ENCODE measurements at regions not wholly inside any gene's neighbourhood (a gene's known extent, or its start where the extent isn't known, plus 50 kb on each side); places are given as distances from the start of the nearest gene placed in this dataset.
"Not testable (repeated sequence)": the region's sequence is repeated elsewhere in the genome, so short reads cannot be mapped to it uniquely, and the experiment has no call there.

DNA sequence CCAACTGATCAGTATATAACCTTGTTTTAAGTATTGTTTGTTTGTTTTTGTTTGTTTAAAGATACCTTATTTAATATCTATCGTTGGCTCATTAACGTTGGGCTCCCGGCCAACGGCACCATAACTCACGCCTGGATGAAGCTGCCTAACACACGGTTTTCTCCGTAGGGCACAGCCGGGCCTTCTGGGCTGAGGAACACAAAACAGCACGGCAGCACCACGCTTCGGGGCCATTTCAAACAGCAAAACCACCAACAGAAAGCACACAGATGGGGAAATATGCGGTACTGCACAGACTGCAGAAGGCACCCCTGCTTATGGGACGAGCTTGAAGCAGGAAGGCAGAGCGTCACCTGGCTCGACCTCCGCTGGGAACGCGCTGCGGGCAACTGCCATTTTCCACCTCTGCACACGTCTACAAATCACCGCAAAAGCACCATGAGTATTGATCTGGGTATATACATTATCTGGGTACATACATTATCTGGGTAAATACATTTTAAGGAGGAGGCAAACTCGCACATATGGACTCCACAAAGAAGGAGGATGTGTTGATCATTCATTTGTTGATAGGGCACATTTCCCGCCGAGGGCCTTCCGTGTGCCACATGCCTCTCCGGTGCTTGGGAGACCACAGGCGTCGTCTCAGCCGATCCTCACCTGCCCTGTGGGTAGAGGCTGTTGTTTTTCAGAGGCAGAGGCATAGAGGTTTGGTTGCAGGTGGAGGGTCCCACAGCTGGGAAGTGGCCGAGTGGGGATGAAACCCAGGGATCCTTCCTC is 123.7 kb upstream of the ATP2B2 start:
- DNase-seq = no peak

DNA sequence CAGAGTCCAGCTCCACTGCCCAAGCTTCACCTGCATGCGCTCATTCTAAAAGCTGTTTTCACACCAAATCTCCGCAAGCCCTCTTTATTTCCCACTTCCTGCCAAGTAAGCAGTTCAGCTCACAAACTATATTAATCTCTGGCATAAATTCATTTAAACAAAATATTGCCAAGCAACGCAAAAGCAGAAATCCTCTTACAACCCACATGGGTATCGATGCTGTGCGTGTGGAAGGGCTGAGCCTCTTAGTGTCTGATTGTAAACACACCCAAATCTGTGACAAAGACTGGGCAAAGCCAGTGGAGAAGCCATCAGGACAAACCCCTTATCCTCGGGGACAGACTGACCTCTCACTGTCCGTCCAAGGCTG is 124.3 kb upstream of the ATP2B2 start:
- DNase-seq = no peak

DNA sequence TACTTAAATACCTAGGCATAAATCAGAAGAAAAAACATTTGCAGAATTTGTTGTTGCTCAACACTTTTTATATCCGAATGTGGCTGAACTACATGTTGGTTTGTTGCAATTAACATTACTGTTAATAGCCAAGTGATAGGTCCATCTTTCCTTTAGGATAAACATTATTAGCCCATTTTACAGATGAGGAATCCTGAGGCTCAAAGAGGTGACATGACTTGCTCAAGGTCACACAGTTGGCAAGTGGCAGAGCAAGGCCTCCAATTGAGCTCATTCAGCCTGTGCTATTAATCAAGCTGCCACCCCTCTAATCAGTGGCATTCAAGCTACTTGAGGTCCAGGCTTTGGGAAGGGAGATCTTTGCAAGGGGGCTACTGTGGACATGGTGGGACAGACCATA is 125.8 kb upstream of the ATP2B2 start:
- no peak for DNase-seq

DNA sequence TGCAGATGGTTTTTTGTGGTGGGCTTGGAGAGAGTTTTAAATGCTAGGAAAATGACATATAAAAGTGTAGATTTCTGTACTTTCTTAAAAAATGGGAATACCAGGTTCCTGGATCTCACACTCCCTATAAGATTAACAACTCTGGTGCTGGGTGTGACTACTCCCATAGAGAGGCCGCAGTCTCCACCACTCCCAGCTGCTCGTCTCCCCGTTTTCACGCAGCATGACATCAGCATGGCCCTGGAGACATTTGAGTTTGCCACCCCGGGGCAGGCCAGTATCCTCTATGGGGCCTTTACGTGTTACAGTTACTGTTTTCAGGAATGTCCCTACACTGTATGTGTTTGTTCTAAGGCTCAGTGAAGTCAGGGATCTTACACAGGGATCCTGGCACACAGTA is 126.7 kb upstream of the ATP2B2 start:
- DNase-seq = no peak

DNA sequence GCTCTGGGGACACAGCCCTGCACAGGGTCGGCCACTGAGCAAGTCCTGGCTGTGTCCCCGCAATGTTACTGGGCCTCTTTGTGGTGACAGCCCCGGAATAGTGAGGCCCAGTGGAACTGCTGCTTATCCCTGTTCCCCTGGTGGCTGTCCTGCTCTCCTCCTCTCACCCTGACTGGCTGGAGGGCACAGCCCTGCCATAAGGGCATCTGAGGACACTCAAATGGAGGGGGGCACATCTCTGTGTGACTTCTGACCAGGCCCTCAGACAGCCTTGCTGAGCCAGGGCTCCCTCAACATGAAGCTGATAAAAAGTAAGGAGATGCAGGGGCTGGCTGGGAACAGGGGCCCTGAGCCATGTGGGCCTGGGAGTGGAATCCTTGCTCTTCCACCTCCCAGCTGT is 127.4 kb upstream of the ATP2B2 start:
- DNase-seq = no peak

DNA sequence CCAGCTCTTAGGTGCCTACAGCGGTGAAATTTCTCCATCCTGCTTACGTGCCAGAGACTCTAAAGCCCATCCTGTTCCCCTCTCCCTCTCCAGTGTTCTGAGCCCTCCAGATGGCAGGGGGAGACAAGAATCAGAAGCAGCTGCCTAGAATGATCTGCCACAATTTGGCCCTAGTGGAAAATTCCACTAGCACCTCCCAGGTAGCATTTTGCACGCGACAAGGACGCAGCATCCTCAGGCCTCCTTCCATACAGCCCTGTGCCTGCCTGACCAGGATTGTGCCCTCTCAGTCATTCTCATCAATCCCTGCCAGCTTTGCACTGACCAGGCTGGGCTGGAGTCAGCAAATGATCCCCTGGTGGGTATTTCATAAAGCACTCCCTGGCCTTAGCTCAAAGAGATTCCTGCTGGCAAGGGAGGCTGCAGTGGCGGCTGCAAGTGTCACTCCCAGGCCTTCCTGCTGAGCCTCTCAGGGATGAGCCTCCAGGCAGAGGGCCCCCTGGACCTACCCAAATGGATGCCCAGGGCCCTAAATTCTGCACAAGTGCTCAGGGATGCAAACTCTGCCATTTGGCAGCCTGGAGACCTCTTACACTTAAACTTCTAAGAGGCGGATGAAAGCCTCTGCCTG is 130.2 kb upstream of the ATP2B2 start:
- no peak for DNase-seq

DNA sequence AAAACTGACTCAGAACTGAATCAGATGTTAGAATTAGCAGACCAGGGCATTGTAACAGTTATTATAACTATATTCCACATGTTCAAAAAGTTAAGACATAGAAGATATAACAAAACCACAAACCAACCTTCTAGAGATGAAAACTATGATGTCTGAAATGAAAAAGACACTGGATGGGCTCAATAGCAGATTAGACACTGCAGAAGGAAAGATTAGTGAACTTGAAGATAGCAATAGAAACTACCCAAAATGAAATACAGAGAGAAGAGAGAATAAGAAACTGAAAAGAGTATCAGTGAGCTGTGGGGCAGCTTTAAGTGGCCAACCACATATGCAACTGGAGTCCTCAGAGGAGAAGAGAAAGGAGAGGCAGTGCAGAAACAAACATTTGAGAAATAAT is 132.0 kb upstream of the ATP2B2 start:
- no peak for DNase-seq

DNA sequence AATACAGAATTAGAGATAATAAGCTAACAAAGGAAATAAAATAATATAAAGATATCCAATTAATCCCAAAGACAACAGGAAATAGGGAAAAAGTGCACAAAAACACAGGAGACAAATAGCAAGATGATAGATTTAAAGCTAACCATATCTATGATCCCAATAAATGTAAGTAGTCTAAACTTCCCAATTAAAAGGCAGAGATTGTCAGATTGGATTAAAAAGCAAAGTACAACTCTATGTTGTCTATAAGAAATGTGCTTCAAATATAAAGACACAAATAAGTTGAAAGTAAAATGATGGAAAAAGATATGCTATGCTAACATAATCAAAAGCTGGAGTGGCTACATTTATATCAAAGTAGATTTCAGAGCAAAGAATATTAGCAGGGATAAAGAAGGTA is 133.1 kb upstream of the ATP2B2 start:
- DNase-seq = no peak

DNA sequence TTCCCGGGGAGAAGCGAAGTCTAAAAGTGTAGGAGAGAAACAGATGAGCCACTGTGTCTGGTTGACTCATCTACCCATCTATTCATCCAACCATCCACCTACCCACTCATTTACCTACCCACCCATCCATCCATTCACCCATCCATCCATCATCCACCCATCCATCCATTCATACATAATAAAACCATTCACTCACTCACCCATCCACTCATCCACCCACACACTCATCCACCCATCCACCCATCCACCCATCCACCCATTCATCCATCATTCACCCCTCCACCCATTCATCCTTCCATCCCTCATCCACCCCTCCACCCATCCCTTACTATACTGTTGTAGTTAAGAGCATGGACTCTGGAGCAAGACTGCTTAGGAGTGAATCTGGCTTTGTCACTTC is 136.4 kb upstream of the ATP2B2 start:
- no peak for DNase-seq

DNA sequence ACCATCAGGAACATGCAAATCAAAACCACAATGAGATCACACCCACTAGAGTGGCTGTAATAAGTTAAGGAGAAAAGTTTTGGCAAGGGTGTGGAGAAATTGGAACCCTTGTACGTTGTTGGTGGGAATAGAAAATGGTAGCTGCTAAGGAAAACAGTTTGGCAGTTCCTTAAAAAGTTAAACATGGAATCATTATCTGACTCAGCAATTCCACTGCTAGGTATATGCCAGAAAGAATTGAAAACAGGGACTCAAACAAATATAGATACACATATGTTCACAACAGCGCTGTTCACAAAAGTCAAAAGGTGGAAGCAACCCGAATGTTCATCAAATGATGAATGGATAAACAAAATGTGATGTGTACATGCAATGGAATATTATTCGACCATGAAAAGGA is 138.8 kb upstream of the ATP2B2 start:
- DNase-seq = no peak

DNA sequence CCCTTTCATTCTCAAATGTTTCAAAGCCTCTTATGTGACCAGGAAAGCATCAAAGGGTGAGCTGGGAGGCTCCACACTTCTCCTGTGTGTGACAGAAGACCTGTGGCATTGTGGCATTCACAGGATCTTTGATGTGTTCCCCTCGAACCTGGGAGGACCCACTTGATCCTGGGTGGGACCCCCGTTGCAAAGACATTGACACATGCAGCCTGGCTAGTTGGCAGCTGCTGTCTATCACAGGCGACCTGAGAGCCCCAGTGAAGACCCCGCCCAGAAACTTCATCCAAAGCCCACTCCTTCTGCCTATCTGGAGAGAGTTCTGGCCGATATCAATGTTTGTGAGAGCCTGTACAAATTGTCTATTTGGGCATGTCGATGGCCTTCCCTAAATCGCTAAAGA is 140.4 kb upstream of the ATP2B2 start:
- no peak for DNase-seq

DNA sequence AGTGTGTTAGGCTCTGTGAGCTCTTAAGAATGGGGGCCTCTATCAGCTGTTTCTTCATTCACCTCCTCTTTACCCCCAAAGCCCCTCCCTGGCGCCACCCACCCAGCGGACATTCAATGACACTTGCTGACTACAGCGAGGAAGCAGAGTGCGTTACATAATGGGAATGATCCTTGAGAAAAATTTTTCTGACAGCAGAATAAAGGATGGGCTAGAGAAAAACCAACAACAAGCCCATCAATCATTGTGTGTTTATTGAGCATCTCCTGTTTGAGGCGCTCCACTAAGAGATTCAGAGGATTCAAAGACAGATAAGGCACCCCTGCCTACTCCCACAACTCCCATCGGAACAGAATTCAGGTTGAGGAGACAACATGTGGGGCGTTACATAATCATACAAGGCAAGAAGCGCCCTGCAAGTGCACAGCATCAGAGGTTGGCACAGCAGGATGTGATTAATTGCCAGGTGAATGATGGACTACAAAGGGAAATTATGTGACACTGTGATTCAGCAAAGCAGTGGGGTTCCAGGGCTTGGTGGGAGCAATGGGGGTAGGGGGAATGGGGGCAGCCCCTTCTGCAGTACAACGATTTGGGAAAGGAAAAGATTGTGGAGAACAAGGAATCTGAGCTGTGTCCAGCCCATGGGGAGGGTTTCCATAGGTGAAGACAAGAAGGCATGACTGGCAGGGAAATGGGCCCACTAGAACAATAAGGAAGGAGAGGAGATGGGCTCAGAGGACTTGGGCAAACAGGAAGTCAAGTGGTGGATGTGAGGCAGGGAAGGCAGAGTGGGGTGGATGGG is 141.3 kb upstream of the ATP2B2 start:
- no peak for DNase-seq

DNA sequence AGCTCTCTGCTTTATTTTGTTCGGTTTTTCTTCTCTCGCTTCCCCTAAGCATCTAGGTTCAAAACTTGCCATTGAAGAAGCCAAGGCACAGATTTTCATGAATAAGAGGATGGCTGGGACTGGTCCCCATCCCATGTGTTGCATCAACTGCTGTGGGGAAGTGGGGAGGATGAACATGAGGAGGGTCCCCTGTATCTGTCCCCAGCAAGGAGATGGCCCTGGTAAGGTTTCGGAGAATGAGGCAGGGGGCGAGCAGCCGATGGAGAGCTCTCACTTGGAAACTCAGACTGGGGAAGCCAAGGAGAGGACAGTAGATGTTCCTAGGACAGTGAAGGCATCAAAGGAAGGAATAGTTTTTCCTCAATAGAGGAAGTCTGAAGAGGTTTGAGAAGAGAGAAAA is 142.0 kb upstream of the ATP2B2 start:
- DNase-seq = no peak

DNA sequence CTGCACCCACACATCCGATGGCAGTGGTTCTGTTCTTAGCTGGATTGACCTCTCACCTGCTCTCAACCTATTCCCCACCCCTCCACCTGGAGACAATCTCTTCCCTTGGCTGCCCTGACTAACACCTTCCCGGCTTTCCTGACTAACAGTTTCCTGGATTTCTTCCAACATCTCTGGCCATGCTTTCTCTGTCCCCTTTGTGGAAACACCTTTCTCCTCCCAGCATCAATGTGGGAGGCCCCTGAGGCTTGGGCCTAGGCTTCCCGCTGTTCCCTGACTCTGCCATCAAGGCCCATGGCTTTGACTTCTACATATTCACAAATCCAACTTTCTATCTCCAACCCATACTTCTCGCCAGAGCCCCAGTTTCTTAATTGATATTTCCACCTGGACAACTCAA is 142.8 kb upstream of the ATP2B2 start:
- DNase-seq = no peak

DNA sequence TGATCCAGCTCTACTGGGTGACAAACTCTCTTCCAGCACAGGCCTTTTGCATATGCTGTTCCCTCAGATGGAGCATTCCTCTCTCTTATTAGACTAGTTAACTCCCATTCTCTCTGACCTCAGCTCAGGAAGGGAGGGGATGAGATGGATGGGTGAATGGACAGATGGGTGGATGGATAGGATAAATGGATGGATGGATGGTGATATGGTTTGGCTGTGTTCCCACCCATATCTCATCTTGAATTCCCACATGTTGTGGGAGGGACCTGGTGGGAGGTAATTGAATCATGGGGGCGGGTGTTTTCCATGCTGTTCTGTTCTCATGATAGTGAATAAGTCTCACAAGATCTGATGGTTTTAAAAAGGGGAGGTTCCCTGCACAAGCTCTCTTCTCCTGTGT is 144.1 kb upstream of the ATP2B2 start:
- not testable (repeated sequence) for DNase-seq

DNA sequence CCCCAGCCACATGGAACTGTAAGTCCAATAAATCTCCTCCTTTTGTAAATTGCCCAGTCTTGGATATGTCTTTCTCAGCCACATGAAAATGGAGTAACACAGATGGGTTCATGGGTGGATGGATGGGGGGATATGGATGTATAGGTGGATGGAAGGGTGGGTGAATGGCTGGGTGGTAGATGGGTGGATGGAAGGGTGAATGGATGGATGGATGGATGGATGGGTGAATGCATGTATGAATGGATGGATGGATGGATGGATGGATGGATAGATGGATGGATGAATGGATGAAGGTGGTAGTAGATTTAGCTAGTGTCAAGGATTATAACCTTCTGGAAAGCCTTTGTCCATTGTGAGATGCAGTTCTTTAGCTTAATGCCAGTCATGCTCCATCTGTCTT is 146.1 kb upstream of the ATP2B2 start:
- DNase-seq = no peak

DNA sequence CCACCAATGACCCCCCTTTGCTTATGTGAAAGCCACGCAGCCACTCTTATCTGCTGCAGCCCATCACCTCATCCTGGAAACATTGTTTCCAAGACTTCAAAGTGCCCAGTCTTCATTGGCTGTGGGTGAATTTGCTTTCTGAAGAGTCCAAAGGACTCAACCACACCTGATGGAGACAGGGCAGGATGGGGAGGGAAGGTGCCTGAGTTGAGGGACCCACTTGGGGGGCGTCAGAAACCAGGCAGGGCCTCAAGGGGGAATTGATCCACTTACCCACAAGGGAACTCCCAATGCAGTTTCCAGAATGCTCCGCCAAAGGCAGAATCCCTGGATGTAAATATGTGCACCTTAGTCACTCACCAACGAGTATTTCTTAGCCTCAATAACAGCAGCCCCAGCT is 147.9 kb upstream of the ATP2B2 start:
- DNase-seq = no peak

DNA sequence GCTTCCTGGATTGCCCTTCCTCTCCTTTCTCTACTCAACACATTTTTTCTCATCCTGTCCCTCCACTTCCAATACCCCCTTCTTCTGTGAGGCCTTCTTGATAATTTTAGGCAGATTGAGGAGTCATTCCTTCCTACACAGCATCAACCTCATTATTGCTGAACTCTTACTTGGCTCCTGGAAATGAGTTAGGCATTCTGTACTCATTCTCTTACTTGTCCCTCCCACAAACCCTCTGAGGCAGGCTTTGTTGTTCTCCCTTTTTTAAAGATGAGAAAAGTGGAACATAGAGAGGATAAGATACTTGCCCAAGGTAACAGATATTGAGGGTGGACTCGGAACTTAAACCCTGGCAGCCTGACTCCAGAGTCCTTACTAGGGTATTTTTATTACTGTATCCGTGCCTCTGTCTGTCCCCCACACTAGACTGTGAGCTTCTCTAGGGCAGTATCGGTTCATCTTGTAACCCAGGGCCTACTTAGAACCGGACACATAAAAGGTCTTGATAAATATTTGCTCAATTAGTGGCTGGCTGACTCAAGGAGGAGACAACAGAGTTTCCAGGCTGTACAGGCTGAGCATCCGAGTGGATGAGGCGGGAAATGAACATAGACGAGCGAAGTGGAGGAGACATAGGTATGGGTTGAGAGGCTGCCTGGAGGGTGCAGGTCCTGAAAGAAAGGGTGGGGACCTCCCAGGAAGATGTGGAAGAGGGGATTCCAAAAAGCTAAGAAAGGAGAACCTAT is 148.7 kb upstream of the ATP2B2 start:
- no peak for DNase-seq

DNA sequence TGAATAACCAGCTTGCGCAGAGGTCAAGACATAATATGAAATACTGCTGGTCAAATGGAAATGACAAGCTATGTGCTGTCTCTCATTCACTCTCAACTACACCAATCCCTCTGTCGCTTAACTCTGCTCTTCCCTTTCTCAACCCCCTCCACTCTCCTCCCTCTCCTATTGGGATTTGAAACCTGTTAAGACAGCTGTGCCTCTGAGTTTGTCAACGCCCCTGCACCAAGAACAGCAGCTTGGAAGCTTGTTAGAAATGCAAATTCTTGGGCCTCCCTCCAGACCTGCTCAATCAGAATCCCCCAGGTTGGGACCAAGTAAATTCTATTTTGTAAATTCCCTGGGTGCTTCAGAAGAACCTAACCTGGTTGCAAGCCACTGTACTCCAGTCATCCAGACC is 149.7 kb upstream of the ATP2B2 start:
- DNase-seq = no peak

DNA sequence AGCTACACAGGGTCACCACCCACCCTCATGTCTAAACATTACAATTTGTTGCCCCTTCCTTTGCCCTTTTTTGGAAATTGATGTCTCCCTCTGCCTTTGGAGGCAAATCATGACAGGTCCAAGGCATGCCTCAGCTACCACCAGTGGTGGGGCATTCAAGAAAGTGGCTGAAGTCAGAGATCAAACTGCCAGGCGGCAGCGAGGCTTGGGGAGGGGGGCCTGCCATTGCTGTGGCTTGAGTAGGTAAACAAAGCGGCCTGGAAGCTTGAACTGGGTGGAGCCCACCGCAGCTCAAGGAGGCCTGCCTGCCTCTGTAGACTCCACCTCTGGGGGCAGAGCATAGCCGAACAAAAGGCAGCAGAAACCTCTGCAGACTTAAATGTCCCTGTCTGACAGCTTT is 152.0 kb upstream of the ATP2B2 start:
- not testable (repeated sequence) for DNase-seq

DNA sequence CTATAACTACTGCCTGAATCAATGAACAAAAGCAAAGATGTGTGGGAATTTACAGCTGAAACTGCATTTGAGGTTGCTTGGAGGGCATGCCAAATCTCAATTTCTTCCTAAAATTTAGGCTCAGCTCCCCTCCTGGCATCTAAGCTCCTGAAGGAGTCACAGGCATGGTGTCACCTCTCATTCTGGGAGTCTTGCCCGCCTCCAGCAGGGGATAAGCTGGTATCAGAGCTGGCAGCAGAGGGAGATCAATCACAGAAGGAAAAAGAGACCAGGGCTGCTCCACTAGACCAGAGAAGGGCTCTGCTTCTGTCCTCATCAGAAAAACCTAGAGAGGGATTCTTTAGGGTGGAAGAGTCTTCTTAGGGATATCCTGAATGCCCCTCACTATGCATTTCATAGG is 150.4 kb upstream of the SLC6A11 start:
- DNase-seq = no peak

DNA sequence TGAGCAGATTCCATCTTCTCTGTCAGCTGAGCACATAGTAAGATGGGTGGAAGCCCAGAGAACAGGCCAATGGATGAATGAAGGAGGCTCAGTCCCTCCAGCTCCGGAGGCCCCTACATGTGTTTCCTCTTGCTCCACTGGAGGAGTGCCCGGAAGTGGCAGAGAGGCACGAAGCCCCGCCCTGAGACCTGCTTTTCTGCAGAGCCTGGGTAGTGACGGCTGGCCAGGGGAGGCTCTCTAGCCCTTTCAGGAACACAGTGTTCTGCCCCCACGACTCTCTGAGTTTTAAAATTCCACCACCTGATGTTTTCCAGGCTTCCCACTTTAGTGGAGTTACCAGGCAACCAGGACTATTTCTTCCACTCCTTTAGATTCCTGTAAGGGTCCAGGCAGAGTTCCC is 149.4 kb upstream of the SLC6A11 start:
- no peak for DNase-seq

DNA sequence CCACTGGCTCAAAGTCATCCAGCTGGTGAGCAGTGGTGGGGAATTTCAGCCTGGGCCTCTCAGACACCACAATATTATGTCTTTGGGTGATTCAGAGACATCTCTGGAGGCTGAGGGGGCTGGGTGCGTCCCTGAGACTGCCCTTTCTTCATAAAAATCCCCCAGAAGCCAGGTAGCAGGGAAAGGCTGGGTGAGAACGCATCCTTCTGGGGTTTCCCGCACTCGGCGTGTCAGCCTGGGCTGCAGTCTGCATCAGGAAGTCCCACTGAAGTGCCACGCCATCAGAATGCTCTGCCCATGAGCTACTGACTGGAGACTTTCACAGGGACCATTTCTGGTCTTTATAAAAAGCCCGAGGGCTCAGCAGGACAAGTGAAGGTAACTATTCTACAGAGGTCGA is 148.8 kb upstream of the SLC6A11 start:
- DNase-seq = no peak
